Epithelial cell of proximal tubule (primary cell): ENCODE measurements at regions not wholly inside any gene's neighbourhood (a gene's known extent, or its start where the extent isn't known, plus 50 kb on each side); places are given as distances from the start of the nearest gene placed in this dataset.

Experiments used
- DNase-seq: peaks from one replicate; pipeline ENCODE4 v3.0.0-alpha.2; 2011; ENCODE audit warnings: low read depth
- H3K4me3 ChIP-seq: 2 replicates; pipeline ENCODE4 v1.5.1; 2011; ENCODE audit warnings: low read depth, mild to moderate bottlenecking, low read length
- CTCF ChIP-seq: conservative IDR thresholded peaks from 2 replicates; pipeline ENCODE4 v1.5.1; 2012; ENCODE audit warnings: low read depth, mild to moderate bottlenecking, low read length

DNA sequence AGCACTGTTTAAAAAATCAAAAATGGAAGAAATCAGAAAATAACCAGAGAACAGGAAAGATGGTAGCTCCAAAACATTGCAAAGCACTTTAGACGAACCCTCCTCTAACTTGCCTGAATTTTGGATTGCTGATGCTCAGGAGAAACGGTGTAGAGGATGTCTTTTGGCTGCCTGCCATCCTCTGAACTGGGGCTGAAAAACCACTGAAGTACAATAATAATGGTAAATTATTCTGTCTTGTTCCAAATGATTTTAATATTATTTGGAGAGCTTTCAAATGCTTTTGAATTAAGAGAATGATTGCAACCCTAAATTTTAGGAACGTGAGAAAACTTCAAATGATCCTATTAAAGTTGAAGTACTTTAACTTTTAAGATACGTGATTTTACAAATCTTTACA is 167.3 kb upstream of the SLC13A1 start:
- no peak for DNase-seq
- TF ChIP-seq CTCF, result no peak
- H3K4me3 ChIP-seq, result no peak overlapping the region

DNA sequence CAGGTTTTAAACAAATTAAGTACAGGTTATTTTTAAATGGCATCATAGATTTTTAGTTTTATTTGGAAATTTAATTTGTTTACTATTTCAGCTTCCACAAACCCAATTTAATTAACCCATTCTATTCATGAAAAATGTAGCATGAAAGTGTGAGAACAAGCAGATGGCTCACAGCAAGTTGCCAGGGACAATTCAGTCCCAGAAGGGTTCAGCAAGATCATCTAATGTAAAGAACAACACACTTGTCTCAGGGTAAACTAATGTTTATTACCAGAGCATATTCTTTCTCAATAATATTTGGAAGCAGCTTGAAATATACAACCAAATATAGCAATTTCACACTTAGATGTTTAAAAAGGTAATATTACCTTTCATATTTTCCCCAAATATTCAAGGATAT is 166.9 kb upstream of the SLC13A1 start:
- TF ChIP-seq CTCF, result no peak

DNA sequence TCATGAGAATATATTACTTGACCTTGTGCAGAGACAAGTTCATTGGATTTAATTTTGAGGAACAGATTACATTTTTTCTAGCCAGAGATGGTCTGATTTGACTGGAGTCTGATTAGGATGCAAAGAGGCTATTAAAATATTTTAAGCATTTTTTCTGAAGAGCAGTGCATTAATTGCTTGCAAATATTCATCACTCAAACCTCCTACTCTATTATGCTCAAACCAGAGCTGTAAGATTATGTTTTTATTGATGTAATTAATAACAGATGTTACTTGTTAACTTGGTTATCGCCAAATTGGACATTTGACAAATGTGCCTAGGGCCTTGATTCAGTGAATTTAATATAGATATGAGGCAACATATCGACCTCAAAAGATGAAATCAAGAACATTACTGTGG is 160.9 kb upstream of the SLC13A1 start:
- no peak for DNase-seq
- TF ChIP-seq CTCF, result no peak
- H3K4me3 ChIP-seq, result no peak overlapping the region

More for the DNA sequence above, 166.9 kb upstream of the SLC13A1 start:
- DNase-seq, result no peak
- H3K4me3 ChIP-seq, result no peak overlapping the region

DNA sequence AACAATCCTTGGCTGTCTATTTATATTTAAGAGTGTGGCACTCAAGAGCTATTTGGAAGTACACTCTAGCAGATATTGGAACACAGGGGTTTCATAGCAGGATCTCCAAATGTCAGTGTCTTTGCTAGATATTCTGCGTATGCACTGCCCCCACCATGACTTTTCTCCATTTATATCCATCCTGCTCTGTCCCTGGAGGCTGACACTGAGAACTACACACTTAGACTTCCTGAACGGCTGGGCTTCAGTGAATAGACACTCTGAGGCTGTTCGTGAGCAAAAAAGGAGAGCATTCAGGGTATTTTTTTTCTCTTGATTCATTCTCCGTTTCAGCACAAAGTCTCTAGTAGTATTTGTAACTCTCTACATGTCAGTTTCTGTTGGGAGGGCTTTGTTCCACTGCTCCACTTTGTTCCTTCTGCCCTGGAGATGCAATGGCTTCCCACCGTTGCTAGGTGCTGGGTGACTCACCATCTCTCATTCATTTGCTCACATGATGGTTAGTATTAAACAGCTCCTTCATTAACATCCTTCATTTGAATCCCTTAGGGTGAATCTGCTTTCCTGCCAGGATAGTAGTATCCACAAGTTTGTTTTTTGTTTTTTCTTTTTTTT is 155.9 kb upstream of the SLC13A1 start:
- TF ChIP-seq CTCF, result peak; percentile 47
- DNase-seq, result no peak

DNA sequence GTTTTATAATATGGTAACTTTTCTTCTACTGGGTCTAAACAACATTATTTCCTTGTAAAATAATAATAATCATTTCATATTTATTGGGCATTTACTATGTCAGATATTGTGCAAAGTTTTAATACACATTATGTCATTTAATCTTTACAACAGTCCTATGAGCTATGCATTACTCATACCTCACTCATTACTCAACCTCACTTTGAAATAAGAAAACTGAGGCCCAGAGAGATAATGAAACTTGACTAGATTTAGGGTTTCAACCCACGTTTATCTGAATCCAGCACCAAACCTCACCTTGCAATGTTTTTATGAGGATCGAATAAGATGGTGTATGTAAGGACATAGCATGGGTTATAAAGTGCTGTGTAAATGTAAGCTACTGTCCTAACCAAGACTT is 153.2 kb upstream of the SLC13A1 start:
- no peak for DNase-seq
- no peak overlapping the region for H3K4me3 ChIP-seq
- TF ChIP-seq CTCF, result no peak

More for the DNA sequence above, 155.9 kb upstream of the SLC13A1 start:
- H3K4me3 ChIP-seq, result no peak overlapping the region

- no peak for DNase-seq
- TF ChIP-seq CTCF, result no peak
- no peak overlapping the region for H3K4me3 ChIP-seq
Observed at GRCh38 chr7:123351516-123352505, 152.0 kb upstream of the SLC13A1 start.
